ENCODE measurements at regions not wholly inside any gene's neighbourhood (a gene's known extent, or its start where the extent isn't known, plus 50 kb on each side); places are given as distances from the start of the nearest gene placed in this dataset.
"Not testable (repeated sequence)": the region's sequence is repeated elsewhere in the genome, so short reads cannot be mapped to it uniquely, and the experiment has no call there.

DNA sequence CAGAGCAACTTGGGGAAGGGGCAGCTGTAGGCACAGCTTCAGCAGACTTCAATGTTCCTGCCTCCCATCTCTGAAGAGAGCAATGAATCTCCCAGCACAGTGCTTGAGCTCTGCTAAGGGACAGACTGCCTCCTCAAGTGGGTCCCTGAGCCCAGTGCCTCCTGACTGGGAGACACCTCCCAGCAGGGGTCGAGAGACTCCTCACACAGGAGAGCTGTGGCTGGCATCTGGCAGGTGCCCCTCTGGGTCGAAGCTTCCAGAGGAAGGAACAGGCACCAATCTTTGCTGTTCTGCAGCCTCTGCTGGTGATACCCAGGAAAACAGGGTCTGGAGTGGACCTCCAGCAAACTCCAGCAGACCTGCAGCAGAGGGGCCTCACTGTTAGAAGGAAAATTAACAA lies 563.8 kb downstream of the RWDD3 start:
- FAIRE-seq = not testable (repeated sequence)

DNA sequence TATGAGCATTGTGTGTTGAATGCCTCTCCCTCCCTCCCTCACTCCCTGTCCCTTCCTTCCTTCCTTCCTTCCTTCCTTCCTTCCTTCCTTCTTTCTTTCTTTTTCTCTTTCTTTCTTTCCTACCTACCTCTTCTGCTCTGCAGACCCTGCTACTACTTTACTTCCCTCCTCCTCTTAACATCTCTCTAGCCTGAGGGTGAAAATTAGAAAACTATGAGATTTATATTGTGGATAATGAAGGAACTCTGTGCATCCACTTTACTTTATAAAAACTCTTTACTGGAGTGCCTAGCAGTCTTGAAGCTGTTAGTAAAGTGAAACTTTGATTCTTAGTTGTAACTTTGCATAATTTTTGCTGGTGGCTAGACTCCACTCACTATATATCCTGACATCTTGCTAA lies 572.2 kb downstream of the RWDD3 start:
- no peak for FAIRE-seq

DNA sequence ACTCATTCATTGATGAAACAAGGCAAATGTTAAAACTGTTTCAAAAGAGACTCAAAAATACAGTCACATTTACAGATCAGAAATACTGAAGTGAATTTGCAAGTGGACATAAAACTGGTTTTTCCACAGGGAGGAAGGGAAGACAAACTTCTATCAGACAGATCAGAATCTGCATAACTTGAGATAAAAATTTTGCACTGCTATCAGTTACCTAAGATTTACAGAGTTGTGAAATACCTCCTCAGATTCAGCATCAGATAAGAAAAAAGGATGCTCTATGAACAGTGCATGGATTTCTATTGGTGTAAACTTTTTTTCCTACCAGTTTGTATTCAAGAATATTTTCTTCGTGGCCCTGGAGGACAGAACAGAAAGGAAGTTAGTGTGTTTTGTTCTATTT lies 575.4 kb downstream of the RWDD3 start:
- no peak for FAIRE-seq

DNA sequence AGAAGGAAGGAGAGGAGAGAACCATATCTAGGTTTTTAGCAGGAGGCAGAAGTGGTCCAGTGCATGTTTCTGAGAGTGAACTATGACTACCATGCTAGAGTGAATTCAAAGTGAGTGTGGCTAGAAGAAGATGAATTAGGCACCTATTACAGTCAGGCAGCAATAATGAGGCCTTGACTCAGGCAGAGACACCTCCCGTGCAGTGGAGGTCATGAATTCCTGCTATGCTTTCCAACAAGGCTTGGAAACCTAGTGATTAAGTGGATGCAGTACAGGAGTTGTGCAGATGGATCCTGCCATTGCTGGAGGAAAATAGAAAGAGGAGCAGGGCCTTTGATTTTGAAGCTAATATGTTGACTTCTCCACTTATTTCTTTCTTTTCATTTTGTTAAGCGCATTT lies 581.5 kb downstream of the RWDD3 start:
- FAIRE-seq = no peak

DNA sequence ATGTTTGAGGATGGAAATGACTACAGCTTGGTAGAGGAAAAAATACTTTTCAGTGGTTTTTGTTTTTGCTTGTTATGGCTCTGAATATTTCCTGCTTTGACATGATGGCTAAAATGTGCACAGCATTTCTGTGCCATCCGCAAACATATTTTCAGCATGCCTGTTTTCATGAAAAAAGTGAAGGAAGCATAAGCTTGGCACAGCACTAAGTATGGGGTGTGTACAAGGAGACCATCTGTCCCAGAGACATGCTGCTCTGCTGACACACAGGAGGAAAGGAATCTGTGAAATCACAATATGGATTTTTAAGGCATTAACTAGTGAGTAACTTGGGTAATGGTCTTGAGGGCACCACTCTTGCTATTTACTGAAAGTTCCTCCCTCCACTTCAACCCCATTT lies 595.5 kb downstream of the RWDD3 start:
- FAIRE-seq = no peak

DNA sequence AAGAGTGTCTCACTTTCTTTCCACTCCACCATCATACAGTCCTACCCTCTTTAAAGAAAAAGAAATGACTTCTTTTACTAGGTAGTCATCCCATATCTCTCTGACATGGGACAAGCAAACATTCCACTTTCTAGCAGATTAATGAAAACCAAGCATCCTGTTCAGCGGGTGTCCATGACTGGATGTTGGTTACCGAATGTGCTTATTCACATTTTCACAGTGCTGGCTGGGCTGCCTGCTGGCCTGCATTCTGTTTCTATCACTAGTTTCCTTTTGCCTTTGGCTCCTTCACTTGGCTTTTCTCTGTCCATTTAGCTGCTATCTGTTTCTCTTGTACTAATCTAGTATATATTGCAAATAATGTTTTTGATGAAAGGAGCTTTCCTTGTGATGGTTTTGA lies 598.4 kb downstream of the RWDD3 start:
- no peak for FAIRE-seq

DNA sequence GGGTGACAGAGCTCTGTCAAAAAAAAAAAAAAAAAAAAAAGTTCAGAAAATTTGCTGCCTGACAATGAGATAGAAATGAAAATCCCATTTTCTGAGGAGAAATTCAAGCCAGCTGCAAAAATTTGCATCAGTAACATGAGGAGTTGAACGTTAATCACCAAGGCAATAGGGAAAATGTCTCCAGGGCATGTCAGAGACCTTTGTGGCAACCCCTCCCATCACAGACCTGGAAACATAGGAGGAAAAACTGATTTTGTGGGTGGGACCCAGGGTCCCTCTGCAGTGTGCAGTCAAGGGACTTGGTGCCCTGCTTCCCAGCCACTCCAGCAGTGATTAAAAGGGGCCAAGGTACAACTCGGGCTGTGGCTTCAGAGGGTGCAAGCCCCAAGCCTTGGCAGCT lies 615.4 kb downstream of the RWDD3 start:
- FAIRE-seq = no peak

DNA sequence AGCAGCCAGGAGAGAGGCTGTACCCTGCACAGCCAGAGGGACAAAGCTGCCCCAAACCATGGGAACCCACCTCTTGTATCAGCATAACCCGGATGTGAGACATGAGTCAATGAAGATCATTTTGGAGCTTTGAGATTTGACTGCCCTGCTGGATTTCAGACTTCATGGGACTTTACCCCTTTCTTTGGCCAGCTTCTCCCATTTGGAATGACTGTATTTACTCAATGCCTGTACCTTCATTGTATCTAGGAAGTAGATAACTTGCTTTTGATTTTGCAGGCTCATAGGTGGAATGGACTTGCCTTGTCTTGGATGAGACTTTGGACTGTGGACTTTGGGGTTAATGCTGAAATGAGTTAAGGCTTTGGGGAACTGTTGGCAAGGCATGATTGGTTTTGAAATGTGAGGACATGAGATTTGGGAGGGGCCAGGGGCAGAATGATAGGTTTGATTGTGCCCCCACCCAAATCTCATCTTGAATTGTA lies 616.2 kb downstream of the RWDD3 start:
- FAIRE-seq = no peak

DNA sequence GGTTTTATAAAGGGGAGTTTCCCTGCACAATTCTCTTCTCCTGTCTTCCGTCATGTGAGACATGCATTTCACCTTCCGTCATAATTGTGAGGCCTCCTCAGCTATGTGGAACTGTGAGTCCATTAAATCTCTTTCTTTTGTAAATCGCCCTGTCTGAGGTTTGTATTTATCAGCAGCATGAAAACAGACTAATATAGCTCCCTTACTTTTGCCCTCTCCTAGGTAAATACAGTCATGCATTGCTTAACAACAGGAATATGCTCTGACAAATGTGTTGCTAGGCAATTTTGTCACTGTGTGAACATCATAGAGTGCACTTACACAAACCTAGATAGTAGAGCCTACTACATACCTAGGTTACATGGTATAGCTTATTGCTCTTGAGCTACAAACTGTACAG lies 616.8 kb downstream of the RWDD3 start:
- no peak for FAIRE-seq

DNA sequence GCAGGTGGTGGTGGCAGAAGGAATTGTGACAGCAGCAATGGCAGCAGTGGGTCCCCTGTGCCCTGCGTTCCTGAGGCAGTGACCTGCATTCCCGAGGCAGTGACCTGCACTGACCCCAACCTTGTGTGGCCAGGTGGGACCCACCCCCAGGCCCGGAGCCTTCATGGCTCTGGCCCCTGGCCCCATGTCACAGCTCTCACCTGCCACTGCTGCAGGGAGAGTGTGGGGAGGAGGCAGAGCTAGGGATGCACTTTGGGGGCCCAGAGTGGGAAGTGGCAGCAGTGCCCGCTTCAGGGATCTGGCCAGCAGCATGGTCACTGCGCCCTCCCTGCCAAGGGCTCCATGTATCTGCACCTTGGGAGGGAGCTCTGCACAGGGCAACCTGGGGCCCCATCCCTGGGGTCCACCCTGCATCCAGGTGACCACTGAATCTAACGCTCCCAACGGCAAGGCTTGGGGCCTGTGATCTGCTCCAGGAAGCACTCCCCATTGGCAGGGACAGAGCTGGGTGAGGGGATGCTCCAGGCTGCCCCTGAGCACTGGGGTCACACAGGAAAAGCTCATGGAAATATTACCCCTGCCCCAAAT lies 618.6 kb downstream of the RWDD3 start:
- no peak for FAIRE-seq

DNA sequence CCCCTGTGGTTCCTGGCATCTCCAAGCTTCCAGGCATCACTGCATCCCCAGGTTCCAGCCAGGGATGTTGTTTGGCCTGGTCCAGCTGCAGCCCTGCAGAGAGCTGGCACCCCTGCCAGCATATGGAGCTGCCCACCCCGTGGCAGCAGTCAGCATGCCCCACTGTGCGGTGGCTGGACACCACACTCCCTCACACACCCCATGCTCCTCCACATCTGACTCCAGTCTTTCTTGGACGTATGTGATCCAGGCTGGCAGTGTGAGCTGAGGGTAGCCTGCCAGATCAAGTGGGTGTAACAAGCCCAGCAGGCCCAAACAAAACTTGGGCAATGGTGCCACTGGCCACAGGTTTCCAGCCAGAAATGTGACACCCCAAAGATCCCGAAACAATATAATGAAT lies 620.4 kb downstream of the RWDD3 start:
- no peak for FAIRE-seq

DNA sequence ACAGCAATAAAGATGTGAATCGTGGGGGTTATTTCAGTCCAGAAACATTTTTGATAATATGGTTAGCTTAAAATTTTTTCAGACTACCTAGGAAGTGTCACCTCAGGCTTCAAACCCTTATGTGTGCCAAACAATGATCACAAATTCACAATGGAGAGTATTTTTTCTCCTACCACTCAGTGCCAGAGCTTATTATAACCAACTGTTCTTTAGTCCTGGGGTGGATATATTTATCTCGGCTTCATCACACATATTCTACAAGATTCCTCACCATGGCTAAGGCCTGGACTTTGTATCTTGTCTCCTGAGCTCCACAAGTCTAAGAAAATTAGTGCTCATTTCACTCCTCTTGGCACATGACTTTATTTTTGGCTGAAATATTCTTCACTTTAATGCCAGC lies 629.1 kb downstream of the RWDD3 start:
- FAIRE-seq = no peak

DNA sequence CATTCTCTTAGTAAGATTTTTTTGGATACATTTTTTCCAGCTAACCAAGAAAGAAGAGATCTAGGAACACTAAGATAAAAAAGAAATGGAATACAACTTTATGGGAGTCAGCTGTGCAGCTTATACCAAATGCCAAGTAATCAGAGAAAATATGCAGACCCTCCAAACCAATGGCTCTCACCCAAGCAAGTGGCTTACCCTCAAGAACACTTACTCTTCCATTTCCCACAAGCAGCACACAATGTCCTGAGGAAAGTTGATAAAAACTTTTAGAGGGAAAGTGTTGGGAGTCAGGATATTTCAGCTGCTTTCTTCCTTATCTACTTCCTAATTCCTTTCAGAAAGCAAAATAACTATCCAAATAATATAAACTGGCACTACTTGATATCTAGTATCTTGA lies 631.8 kb downstream of the RWDD3 start:
- no peak for FAIRE-seq

DNA sequence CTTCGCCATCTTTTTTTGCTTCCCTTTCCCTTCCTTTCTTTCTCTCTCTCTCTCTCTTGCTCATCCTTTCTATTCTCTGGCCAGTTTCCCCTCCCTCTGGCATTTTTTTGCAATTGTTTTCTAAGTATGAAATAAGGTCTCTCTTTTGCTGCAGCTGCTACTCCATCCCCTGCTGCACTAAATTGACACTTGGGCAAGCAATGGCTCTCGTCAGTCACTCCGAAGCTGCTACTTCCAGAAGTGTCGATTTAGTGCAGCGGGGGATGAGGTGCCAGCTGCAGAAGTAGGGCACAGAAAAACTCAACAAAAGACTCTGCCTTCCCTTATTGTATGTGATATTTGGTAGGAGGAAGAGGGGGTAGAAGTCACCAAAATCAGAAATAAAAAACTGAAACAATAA lies 642.3 kb downstream of the RWDD3 start:
- no peak for FAIRE-seq

DNA sequence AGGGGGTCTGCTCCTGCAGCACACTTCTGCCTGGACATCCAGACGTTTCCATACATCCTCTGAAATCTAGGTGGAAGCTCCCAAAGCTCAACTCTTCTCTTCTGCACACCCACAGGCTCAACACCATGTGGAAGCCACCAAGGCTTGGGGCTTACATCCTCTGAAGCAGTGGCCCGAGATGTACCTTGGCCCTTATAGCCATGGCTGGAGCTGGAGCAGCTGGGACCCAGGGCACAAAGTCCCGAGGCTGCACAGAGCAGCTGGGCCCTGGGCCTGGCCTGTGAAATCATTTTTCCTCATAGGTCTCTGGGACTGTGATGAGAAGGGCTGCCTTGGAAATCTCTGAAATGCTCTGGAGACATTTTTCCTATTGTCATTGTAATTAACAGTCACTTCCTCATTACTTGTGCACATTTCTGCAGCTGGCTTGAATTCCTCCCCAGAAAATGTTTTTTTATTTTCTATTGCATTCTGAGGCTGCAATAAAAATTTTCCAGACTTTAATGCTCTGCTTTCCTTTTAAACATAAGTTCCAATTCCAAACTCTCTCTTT lies 645.6 kb downstream of the RWDD3 start:
- no peak for FAIRE-seq

DNA sequence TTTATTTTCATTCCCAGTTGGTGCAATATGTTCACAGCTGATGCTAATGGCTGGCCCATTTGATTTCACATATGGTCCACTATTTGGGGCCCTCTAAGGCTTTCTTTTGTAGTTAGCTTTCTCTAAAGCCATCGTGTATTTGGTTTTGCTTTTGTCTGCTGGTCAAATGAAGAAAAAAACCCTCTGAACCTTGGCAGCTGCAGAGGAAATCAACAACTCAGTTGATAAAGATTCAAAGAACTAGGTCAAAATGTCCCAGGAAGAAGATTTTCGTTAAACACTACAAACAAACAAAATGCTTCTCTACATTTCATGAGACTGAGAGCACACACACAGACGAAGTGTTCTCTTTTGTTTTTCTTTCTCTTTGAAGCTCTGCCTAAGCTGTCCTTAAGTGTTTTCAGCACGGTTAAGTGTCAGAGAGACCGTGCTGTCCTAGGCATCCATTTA lies 655.0 kb downstream of the RWDD3 start:
- FAIRE-seq = no peak

DNA sequence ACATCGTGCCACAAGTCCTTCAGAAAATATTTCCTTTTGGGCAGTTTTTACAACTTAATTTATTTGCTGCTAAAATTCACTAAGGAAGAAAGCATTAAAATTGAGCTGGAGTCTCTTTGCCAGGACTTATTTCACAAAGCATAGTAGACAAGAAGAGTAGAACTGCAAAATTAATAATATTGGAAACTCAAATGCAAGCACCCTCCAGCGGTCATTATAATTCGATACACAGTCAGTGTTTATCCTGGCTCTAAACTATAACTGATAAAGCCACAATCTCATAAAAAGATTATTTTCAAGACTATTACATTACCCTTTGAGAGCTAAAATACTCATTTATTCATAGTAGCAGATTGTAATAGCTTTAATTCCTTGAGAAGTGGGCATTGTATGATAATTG lies 655.4 kb downstream of the RWDD3 start:
- FAIRE-seq = no peak

DNA sequence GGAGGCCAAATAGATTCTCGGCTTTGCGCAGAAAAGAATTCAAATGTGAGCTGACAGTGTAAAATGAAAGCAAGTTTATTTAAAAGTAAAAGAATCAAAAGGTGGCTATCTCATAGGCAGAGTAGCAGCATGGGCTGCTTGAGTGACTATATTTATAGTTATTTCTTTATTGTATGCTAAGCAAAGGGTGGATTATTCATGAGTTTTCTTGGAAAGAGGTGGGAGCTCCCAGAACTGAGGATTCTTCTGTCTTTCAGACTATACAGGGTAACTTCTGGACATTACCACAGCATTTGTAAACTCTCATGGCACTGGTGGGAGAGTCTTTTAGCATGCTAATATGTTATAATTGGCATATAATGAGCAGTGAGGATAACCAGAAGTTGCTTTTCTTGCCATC lies 659.9 kb downstream of the RWDD3 start:
- FAIRE-seq = no peak

DNA sequence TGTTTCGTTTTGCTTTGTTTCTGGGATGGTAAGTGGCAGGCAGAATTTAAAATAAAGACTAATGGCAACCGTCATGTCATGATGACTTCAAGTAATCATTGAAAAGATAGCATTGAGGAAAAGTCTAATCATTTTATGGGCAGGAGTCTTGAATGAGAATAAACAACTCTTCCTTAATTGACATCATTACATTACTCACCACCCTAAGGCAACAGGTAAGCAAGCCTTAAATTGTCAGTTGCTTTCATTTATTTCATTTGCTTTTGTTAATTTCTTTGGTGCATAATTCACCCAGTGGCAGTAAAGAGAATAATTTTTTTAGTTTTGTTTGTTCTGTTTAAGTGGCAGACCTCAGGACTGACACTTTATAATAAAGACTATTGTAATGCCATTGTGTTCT lies 669.0 kb downstream of the RWDD3 start:
- no peak for FAIRE-seq

DNA sequence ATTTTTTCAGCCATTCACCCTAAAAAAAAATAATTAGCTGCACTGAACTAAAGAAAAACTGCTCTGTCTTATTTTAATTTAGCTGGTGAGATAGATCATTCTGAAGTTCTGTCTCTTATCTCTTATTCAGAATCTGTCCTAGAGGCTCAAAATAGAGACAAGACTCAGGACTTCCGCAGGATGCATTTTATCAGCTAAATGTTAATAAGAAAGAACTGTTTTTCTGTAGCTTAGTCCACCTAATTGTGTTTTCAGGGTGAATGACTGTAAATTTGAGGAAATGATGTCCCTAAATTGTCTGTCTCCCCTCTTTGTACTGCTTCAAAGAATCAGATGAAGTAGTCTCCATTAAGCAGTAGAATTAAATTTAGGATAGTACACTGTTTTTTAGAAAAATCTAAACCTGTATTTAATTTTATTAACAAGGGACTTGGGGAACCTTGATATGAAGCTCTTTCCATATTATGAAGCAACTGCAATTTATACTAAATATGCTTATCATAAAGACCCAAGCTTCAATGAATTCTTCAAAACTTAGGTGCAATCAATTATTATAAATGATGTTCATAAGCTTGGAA lies 671.9 kb downstream of the RWDD3 start:
- no peak for FAIRE-seq

DNA sequence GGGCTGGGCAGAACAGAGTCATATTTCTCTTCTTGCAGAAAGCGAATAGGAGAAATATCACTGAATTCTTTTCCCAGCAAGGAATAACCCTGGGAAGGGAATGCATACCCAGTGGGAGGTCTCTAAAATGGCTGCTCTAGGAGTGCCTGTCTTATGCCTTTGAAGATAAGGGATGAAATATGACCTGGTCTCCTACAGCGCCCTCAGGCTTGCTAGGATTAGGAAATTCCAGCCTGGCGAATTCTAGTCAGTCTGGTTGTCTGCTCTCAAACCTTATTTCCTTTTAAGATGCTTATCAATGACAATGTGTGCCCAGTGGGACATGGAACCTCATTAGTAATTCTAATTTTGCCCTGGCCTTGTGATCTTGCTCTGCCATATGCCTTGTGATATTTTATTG lies 677.7 kb downstream of the RWDD3 start:
- FAIRE-seq = not testable (repeated sequence)

DNA sequence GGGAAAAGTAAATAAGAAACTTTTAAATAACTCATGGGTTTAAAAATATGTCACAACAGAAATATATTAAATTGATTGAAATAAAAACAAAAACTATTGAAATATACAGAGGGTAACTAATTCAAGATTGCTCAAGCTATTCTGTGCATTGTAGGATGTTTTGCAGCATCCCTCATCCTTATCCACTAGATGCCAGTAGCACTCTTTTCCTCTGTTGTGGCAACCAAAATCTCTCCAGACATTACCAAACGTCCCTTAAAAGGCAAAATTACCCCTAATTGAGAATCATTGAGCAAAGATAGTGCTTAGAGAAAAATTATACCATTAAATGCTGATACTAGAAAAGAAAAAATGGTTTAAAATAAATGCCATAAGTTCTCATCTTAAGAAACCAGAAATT lies 682.6 kb downstream of the RWDD3 start:
- no peak for FAIRE-seq

DNA sequence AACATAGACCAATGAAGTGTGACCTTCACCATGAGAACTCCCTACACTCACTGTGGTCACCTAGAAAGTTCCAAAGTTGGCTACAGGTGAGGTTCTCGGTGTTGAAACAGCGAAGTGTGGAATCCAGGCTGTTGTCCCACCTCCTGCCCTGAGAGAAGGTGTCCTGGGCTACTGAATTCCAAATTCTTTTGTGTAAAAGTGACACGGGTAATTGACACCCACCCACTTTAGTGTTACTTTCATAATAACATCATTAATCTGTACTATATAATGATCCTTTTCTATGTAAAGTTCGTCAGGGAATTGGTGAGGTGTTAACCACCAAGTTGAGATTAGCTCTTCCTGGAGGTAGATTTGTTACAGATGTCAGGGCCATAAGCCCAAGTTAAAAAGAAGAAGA lies 690.7 kb downstream of the RWDD3 start:
- FAIRE-seq = no peak

DNA sequence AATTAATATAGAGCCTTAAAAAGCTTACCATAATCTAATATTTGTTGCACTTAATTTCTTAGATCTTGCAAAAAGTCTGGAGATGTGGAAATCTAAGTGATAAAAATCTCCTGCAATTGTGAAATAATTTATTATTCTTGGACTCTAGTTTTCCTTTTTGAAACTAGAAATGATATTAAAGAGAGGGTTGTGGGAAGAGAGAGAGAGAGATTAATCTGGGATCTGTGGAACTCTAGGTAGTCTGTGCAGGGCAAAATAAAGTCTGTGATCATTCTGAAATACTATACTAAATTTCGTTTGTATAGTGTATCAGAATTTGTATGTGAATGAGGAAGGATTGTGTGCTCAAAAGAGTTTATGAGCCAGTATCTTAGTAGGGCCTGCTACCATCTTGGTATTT lies 692.3 kb downstream of the RWDD3 start:
- no peak for FAIRE-seq

DNA sequence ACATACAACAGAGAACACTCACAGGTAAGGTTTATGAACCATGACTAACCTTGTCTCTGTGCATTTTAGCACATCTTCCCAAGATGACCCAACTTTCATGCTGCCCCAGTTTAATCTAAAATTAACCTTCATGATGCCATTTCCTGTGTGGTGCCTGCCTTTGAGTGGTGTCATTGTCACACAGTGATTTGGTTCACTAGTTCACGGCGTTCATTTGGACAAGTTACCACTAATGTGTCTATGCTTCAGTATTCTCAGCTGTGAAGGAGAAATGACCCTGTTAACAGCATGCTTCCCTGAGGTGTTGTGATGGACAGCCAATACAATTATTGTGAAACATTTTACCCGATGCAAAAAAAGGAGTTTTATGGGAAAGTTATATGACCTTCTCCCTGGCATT lies 693.1 kb downstream of the RWDD3 start:
- no peak for FAIRE-seq
